ENCODE measurements at regions not wholly inside any gene's neighbourhood (a gene's known extent, or its start where the extent isn't known, plus 50 kb on each side); places are given as distances from the start of the nearest gene placed in this dataset.
A peak's percentile ranks its signal among the peaks of the same experiment; 100 is the strongest.

DNA sequence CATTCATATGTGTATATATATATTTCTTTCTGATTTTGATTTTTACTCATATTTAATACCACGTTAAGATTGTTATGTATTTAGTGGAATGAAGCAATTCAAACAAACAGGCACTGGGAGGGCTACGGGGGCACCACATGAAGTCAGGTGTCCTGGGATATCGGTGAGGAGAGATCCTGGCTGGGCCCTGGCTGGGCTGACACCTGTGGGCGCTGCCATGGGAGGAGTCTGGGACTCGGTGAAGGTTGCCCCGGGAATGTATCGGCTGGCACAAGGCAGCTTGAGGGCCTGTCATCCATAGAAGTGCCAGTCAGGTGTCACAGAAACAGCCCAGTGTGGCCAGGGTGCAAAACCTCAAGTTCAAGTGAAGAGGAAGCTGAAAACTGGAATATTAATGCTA, 766.9 kb upstream of the ARPP21 start:
- TF ChIP-seq, protein P1, sequence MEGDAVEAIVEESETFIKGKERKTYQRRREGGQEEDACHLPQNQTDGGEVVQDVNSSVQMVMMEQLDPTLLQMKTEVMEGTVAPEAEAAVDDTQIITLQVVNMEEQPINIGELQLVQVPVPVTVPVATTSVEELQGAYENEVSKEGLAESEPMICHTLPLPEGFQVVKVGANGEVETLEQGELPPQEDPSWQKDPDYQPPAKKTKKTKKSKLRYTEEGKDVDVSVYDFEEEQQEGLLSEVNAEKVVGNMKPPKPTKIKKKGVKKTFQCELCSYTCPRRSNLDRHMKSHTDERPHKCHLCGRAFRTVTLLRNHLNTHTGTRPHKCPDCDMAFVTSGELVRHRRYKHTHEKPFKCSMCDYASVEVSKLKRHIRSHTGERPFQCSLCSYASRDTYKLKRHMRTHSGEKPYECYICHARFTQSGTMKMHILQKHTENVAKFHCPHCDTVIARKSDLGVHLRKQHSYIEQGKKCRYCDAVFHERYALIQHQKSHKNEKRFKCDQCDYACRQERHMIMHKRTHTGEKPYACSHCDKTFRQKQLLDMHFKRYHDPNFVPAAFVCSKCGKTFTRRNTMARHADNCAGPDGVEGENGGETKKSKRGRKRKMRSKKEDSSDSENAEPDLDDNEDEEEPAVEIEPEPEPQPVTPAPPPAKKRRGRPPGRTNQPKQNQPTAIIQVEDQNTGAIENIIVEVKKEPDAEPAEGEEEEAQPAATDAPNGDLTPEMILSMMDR (conservative IDR thresholded peaks at IDR 0.05; ENCODE audit: low read depth, low read length) = no peak
- no peak for DNase-seq (ENCODE audit: low read depth)

DNA sequence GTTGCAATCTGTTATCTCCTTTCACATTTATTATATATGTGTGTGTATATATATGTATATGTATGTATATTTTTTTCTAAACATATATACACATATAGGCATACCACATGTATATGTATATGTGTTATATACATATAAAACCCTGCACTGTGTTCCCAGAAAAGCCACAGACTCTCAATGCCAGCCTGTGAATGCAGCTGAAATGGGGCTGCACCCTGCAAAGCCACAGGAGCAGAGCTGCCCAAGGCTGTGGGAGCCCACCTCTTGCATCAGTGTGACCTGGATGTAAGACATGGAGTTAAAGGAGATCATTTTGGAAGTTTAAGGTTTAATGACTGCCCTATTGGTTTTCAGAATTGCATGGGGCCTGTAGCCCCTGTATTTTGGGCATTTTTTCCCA, 762.3 kb upstream of the ARPP21 start:
- DNase-seq (ENCODE audit: low read depth) = no peak
- H3K4me3 ChIP-seq (ENCODE audit: low read depth, low read length) = no peak overlapping the region
- TF ChIP-seq, protein P1 (conservative IDR thresholded peaks at IDR 0.05; ENCODE audit: low read depth, low read length) = no peak

More for the DNA sequence above, 766.9 kb upstream of the ARPP21 start:
- no peak overlapping the region for H3K4me3 ChIP-seq (ENCODE audit: low read depth, low read length)

DNA sequence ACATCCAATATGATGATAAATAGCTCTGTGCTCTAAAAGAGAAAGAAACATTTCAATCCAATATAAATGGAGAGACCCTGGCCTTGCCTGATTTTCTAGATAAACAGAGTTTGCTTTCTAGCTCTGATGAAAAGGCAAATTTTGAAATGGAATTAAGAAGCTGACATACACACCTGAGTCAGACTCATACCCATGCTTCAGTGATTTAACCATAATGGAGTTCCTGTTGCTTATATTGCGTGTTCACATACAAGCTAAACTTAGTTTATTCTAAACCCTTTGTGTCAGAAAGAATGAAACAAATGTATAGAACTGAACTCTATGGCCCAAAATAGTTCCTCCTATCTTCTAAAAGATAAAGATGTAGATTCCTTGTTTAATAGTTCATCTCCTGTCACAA, 760.8 kb upstream of the ARPP21 start:
- DNase-seq (ENCODE audit: low read depth) = no peak
- H3K4me3 ChIP-seq (ENCODE audit: low read depth, low read length) = no peak overlapping the region
- TF ChIP-seq, protein P1 (conservative IDR thresholded peaks at IDR 0.05; ENCODE audit: low read depth, low read length) = no peak

DNA sequence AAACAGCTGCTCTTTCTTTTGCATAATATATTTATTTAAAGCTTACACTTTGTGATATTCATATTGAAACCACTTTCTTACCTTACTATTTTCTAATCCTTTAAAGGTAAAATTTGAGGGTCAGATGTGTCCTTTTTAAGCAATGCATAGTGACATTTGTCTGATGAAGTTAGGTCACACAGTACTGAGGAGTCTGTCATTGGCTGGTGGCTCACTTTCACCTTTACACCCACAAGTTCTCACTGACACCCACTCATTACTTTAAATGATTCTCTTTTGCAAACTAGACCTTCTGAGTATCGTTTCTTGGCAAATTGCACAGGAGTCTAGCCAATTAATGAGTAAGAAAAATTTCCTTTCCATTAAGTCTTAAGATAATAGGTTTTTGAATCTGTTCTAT, 758.3 kb upstream of the ARPP21 start:
- H3K4me3 ChIP-seq (ENCODE audit: low read depth, low read length) = no peak overlapping the region
- TF ChIP-seq, protein P1 (conservative IDR thresholded peaks at IDR 0.05; ENCODE audit: low read depth, low read length) = no peak
- DNase-seq (ENCODE audit: low read depth) = no peak

DNA sequence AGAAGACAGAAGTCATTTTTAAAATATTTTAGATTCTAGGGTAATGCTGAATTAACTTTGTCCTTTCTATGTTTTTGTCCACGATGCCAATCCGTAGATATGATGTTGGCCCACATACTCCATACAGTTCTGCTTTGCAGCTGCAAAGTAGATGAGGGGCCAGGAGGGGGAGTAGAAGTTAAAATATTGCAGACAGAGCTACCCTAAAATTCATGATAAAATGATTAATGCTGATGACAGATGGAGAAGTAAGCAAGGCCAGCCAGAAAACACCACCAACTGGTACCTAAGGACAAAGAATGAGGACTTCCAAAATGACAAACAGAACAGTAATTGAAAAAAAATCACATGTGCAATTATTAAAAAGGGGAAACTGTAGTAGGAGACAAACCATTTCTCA, 756.6 kb upstream of the ARPP21 start:
- DNase-seq (ENCODE audit: low read depth) = no peak
- no peak overlapping the region for H3K4me3 ChIP-seq (ENCODE audit: low read depth, low read length)
- TF ChIP-seq, protein P1 (conservative IDR thresholded peaks at IDR 0.05; ENCODE audit: low read depth, low read length) = peak; percentile 49

DNA sequence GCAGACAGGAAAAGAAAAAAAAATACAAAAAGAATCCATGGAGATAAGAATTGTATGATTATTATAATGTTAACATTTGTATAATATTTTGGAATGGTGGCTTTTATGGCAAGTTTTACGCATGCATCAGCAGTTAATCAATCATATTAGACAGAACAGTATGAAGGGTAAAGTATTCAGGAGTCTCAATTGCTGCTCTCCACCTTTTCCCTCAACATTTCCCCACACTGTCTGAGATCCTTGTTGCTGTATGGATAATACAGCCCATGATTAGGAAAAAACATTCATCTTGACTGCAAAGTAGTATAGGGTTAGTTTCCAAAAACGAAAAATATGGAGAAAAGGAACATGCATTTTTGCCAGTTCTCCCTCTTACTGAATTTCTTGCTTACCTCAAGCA, 755.3 kb upstream of the ARPP21 start:
- DNase-seq (ENCODE audit: low read depth) = no peak
- no peak overlapping the region for H3K4me3 ChIP-seq (ENCODE audit: low read depth, low read length)
- TF ChIP-seq, protein P1 (conservative IDR thresholded peaks at IDR 0.05; ENCODE audit: low read depth, low read length) = no peak

DNA sequence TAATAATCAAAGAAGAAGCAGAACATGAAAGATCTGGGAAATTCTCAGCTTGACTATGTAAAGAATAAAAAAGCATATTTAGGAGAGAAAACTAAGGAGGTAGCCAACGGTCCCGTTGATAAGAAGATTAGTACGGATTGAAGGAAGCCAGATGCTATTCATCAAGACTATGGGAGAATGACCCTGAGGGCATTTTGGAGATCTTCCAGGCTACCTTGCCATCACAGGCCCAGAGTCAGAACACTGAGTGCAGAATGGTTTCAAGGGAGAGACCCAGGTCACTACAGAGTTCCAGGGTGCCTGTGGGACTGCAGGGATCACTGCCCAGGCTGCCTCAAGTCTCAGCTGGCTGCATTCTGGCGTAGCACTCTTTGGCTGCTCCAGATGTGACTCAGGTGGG, 752.9 kb upstream of the ARPP21 start:
- no peak for DNase-seq (ENCODE audit: low read depth)
- H3K4me3 ChIP-seq (ENCODE audit: low read depth, low read length) = no peak overlapping the region
- TF ChIP-seq, protein P1 (conservative IDR thresholded peaks at IDR 0.05; ENCODE audit: low read depth, low read length) = no peak
